T1000 (cell line): ENCODE measurements at regions not wholly inside any gene's neighbourhood (a gene's known extent, or its start where the extent isn't known, plus 50 kb on each side); places are given as distances from the start of the nearest gene placed in this dataset.
"Not testable (repeated sequence)": the region's sequence is repeated elsewhere in the genome, so short reads cannot be mapped to it uniquely, and the experiment has no call there.

Experiments used
- DNase-seq: peaks from one replicate; lab custom pipeline; 2025; ENCODE audit warnings: mixed read lengths; lab: John Stamatoyannopoulos, UW

- DNase-seq = no peak
Measured at GRCh38 chr4:30450474-30450873, 269.7 kb upstream of the PCDH7 start.

DNA sequence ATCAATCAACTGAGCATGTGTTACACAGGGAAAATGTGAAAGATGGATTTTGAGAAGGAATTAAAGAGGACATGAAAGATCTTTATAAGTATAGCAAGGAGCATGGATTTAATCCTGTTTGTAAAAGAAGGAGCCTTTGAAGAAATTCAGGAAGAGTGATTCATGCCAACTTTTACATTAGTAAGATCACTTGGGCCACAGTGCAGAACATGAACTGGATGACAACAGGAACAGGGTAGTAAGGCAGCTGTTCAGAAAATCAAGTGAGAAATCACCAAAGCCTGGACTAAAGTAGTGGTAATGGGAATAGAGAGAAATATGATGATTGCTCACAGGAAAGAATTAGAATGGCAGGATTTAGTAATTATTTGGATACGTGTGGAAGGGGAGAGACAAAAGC lies 265.7 kb upstream of the PCDH7 start:
- DNase-seq = no peak

GRCh38 chr4:30456716-30457115 lies 263.5 kb upstream of the PCDH7 start:
- no peak for DNase-seq

GRCh38 chr4:30460818-30461217 lies 259.4 kb upstream of the PCDH7 start:
- DNase-seq = no peak

- DNase-seq = no peak
Measured at GRCh38 chr4:30461218-30461617, 259.0 kb upstream of the PCDH7 start.

DNA sequence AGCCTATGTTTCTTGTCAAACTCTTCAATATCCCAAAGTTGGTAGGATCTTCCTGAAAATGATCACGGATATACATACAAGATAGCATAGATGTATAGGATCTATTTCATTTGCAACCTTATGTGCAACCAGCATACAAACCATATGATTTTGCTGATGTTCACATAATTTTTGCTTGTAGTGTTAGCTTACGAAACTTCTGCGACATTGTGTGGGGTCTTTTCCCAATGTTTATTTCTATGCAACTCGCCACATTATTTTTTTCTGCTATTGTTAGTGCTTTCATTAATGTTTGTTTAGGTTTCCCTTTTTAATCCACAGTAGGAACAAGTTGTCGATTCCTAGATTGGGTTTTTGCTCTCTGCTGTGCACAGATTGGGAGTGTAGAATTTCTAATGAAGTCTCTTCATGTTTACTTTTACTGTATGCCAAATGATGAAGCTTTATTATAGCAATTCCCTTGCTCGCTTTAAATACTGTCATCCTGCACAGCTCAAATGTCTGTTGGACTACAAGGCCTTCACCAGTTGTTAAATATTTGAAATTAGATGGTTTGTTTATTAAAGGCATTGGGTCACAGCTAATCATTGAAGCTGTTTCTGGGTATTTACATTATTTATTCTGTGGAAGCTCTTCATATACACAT lies 257.6 kb upstream of the PCDH7 start:
- DNase-seq = no peak

GRCh38 chr4:30471861-30472260 lies 248.3 kb upstream of the PCDH7 start:
- no peak for DNase-seq

DNA sequence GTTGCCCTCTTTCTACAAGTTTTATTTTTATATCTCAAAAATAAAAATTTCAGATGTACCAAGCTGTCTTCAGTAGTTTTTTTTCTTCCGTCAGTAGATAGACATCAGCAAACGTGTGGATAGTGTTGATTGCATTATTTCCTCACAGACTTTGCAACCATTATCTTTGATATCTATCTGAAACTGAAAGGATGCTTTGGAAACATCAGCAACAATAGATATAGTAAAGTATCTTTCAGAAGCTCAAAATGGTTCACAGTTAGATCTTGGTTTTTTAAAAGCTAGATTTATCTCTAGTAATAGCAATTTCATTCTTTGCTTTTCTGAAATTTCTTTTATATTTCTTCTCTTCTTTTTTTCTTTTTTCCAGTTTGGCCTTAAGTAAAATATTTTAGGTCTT lies 246.9 kb upstream of the PCDH7 start:
- DNase-seq = no peak

DNA sequence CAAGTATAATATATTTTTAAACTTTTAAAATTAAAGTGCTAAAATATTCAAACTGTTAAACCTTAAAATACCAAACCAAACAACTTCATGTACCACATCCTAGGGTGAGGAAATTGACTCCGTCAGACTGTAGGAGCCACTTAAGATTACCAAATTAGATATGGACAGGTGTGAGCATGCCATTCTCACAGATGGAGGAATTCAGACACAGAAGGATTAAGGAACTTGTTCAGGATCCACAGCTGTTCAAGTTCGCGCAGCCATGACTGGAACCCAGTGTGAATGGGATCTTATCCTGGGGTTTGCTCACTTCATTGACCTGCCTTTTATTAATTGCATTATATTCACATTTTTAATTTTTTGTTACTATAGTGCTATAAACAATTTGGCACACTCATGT lies 224.9 kb upstream of the PCDH7 start:
- DNase-seq = no peak

DNA sequence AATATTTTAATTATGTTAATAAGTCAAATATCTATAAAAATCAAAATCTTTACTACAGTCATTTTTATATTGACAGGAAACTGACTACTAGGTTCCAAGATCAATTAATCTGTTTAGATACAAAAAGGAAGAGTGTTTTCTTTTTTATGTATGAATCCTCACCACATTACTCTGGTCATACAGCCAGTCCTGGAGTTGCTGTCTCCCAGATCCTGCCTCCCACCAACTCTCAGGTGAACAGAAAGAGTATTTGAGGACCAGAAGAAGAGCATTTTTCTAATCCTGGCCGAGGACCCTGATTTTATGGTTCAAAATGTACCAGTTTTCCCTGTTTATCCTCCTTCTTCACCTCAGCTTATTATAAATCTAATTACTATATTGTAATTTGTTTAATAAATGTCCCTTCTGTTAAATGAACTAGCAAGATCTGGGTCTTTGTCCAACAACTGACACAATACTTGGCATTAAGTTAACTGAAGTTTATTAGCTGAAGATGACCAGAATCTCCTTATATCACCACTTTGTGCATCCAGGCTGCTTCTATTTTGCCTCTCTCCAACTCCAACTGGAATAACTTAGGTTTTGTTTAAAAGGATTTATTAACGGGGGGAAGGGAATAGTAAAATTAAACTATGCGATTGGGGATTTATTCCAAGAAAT lies 224.4 kb upstream of the PCDH7 start:
- DNase-seq = no peak

DNA sequence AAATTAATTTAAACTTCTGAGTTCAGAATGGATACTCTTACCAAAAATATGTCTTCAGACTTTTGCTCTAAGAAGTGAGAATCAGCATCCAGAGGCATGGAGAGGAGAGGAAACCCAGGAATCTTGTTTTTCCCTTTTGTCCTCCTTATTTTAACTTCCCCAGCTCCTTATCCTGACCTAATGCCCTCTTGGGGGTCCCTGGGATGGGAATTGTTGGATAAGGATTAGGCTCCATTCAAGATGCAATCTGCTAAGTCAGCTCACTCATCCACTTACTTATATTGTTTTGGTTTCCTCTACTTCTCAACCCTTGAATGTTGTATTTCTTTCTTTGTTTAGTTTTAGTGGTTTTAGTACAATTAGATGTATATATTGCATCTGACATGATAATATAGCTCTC lies 208.4 kb upstream of the PCDH7 start:
- DNase-seq = no peak

- DNase-seq = no peak
Measured at GRCh38 chr4:30518211-30518610, 202.0 kb upstream of the PCDH7 start.

GRCh38 chr4:30525662-30526315 lies 194.4 kb upstream of the PCDH7 start:
- no peak for DNase-seq

DNA sequence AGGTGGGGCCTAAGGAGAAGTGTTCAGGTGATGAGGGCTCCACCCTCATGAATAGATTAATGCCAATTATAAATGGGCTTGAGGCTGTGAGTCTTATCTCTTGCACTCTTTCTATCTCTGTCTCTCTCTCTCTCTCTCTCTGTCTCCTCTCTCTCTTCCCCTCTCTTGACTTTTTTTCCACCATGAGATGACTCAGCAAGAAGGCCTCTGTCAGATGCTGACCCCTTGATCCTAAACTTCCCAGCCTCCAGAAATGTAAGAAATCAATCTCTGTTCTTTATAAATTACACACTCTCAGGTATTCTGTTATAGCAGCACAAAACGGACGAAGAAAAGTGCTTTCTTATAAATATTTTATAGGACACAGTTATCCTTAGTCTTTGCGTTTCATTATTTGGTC lies 184.9 kb upstream of the PCDH7 start:
- no peak for DNase-seq

DNA sequence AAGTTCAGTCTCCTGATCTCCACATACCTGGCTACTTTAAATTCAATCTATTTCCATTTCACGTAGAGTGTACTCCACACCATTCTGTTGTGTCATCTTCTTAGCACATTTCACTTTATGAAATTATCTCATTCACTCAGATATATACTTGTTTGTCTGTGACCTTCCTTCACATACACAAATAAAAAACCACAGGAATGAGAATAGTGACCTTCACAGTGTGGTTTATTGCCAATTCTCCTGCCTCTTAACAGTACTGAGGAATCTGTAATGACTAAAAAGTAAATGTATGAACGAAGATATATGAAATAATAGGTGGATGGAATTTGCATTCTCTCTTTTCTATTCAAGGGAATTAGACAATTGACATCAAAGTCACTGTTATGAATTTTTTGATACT lies 183.9 kb upstream of the PCDH7 start:
- DNase-seq = no peak

- peak; percentile 63 for DNase-seq
Measured at GRCh38 chr4:30537456-30537855, 182.7 kb upstream of the PCDH7 start.

GRCh38 chr4:30538794-30539193 lies 181.4 kb upstream of the PCDH7 start:
- no peak for DNase-seq

DNA sequence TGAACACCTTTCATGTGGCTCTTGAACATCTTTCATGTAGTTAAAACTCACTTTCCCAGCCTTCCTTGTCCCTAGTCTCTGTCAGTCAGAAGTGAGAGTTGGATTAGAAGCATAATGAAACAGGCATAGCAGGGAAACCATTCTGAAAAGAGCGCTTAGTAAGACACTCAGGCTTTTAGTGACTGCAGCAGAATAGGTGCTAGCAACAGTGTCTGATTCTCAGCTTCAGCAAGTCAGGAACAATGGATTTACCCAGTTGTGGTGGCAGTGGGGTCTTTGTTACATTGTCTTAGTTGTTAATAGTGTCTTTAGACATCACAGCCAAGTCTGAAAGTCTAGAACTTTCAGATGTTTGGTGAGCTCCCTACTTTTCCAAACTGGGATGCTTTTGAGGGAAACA lies 177.1 kb upstream of the PCDH7 start:
- no peak for DNase-seq

GRCh38 chr4:30553151-30553550 lies 167.0 kb upstream of the PCDH7 start:
- no peak for DNase-seq

DNA sequence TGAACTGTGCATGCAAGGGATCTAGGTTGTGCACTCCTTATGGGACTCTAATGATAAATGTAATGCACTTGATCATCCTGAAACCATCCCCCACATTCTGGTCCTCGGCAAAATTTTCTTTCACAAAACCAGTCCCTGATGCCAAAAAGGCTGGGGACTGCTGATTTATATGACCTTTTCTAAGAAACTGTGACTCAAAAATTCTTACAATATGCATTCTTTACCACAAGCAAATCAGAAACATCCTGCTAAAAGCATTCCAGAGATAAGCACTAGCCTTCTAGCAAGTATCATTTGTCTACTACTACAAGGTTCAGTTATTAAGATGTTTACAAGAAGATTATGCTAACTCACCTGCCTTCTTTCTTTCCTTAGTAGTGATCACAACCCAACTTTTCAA lies 166.5 kb upstream of the PCDH7 start:
- DNase-seq = no peak

- no peak for DNase-seq
Measured at GRCh38 chr4:30555775-30556174, 164.4 kb upstream of the PCDH7 start.

GRCh38 chr4:30559481-30559880 lies 160.7 kb upstream of the PCDH7 start:
- no peak for DNase-seq

DNA sequence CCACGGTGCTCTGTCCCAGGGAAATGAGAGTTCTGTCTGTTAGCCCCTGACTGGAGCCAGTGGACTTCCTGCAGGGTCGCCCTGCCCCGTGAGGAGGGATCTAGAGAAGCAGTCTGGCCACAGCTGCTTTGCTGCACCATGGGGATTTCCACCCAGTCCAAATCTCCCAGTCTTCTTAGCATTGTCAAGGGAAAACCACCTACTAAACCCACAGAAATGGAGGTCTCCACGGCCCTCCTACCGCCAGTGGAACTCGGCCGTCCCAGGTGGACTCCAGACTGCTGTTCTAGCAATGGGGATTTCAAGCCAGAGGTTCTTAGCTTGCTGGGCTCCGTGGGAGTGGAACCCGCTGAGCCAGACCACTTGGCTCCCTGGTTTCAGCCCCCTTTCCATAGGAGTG lies 133.3 kb upstream of the PCDH7 start:
- no peak for DNase-seq

DNA sequence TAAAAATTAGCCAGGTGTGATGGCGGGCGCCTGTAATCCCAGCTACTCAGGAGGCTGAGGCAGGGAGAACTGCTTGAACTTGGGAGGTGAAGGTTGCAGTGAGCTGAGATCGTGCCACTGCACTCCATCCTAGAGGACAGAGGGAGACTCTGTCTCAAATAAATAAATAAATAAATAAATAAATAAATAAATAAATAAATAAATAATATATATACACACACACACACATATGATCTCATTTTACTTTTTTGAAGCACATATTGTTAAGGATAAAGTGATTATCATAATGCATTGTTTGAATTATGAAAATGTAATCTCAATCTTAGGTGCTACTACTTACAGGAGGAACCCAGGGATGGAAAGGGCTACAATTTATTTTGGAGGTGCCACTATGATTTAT lies 130.5 kb upstream of the PCDH7 start:
- not testable (repeated sequence) for DNase-seq
